ENCODE measurements at regions not wholly inside any gene's neighbourhood (a gene's known extent, or its start where the extent isn't known, plus 50 kb on each side); places are given as distances from the start of the nearest gene placed in this dataset.

DNA sequence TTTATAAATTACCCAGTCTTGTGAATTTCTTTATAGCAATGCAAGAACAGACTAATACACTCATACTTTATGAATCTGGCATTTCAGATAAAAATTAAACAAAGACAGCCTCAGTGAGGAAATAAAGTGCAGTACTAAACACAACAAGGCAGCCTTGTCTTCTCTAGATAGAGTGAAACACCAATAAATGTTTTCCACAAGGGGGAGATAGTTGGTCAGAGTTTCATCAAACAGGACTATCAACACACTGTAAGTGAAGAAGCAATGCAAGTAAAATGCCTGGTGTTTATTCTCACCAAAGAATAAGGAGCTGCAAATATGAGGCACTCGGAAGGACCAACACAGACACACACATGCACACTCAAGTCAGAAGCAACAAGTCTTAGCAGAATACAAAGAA, 62.8 kb downstream of the FAM9B start:
- in situ Hi-C loops (cut with MboI; ENCODE audit: low pct_unique_long_range_greater_than_20kb, low sequenced_read_pairs, unreplicated experiment) = loop anchor here (25.0 kb wide), 1 partner anchor 716 kb away; no protein-coding TSS in a partner anchor
- DNase-seq (ENCODE audit: low spot score) = peak; percentile 9
- TF ChIP-seq, protein P1, sequence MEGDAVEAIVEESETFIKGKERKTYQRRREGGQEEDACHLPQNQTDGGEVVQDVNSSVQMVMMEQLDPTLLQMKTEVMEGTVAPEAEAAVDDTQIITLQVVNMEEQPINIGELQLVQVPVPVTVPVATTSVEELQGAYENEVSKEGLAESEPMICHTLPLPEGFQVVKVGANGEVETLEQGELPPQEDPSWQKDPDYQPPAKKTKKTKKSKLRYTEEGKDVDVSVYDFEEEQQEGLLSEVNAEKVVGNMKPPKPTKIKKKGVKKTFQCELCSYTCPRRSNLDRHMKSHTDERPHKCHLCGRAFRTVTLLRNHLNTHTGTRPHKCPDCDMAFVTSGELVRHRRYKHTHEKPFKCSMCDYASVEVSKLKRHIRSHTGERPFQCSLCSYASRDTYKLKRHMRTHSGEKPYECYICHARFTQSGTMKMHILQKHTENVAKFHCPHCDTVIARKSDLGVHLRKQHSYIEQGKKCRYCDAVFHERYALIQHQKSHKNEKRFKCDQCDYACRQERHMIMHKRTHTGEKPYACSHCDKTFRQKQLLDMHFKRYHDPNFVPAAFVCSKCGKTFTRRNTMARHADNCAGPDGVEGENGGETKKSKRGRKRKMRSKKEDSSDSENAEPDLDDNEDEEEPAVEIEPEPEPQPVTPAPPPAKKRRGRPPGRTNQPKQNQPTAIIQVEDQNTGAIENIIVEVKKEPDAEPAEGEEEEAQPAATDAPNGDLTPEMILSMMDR (IDR thresholded peaks at IDR 0.05; ENCODE audit: extremely low read depth, insufficient read depth, missing control alignments) = peak; percentile 23

DNA sequence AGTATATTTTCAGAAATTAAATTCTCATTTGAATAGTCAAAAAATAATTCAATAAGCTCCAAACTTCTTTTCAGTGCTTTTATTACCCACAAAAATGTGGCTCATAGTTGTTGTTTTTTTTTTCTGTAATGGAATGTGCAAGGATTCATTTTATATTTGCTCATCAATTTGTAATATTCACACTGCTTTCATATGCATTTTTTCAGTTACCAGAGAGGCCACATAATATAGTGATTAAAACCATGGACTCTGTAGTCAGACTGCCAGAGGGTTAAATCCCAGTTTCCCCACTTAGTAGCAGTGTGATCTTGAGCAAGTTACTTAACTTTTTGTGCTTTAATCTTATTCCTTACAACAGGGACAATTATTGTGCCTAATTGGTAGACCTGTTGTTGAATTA, 64.5 kb downstream of the FAM9B start:
- no peak for DNase-seq (ENCODE audit: low spot score)
- in situ Hi-C loops (cut with MboI; ENCODE audit: low pct_unique_long_range_greater_than_20kb, low sequenced_read_pairs, unreplicated experiment) = loop anchor here (25.0 kb wide), 1 partner anchor 718 kb away; no protein-coding TSS in a partner anchor
- TF ChIP-seq, protein P1 (IDR thresholded peaks at IDR 0.05; ENCODE audit: extremely low read depth, insufficient read depth, missing control alignments) = no peak

DNA sequence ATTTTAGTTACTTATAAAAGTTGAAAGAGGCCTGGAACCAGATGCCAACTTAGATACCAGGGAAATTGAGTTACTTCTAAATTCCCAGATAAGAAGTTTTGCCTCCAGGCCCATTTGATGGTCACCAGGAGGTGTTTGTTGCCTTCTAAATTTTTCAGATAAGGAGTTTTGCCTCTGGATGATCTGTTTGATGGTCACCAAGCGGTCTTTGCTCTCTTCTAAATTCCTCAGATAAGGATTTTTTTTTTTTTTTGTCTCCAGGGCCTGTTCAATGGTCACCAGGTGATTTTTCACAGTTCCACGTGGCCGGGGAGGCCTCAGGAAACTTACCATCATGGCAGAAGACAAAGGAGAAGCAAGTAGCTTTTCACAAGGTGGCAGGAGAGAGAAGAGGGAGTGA, 66.5 kb downstream of the FAM9B start:
- DNase-seq (ENCODE audit: low spot score) = no peak
- in situ Hi-C loops (cut with MboI; ENCODE audit: low pct_unique_long_range_greater_than_20kb, low sequenced_read_pairs, unreplicated experiment) = loop anchor here (25.0 kb wide), 1 partner anchor 720 kb away; no protein-coding TSS in a partner anchor
- TF ChIP-seq, protein P1 (IDR thresholded peaks at IDR 0.05; ENCODE audit: extremely low read depth, insufficient read depth, missing control alignments) = no peak

DNA sequence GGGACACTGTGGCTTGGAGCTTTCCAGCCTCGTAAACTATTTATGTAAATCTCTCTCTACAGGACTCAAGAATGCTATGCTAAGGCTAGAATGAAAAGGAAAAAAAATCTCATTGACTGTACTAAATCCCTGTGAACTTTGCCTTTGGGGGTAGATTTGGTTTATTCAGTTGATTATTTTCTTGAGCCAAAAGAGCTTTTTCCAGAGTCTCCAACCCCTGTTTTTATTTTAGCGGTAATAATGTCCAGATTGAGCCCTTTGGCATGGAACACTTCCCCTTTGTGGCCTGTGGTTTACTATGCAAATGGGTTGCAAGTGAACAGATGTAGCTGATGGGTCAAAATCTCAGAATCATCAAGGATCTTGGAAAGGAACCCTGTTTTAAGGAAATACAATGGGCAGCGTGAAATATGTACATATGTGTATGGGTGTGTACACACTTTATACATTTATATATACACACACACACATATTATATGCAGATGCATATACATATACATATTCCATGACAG, 72.9 kb downstream of the FAM9B start:
- no peak for DNase-seq (ENCODE audit: low spot score)
- in situ Hi-C loops (cut with MboI; ENCODE audit: low pct_unique_long_range_greater_than_20kb, low sequenced_read_pairs, unreplicated experiment) = loop anchor here (25.0 kb wide), 1 partner anchor 726 kb away; no protein-coding TSS in a partner anchor
- TF ChIP-seq, protein P1 (IDR thresholded peaks at IDR 0.05; ENCODE audit: extremely low read depth, insufficient read depth, missing control alignments) = no peak

DNA sequence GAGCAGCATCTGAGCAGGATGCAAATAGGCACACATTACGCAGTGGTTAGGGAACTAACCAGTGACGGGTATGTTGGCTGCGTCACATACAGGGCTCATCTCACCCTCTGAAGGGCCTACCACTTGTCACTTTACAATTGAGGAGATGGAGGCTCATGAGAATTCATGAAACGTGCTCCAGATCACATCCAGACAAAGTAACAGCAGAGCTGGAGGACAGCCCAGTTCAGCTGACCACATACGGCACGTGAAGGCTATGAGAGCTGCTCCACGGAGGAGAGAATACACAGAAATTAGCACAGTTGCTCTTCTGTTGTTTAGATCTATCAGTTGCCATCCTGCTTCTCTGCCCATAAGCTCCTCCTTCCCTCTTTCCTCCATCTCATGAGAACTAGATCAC, 78.4 kb downstream of the FAM9B start:
- in situ Hi-C loops (cut with MboI; ENCODE audit: low pct_unique_long_range_greater_than_20kb, low sequenced_read_pairs, unreplicated experiment) = loop anchor here (25.0 kb wide), 1 partner anchor 732 kb away; no protein-coding TSS in a partner anchor
- DNase-seq (ENCODE audit: low spot score) = no peak
- TF ChIP-seq, protein P1 (IDR thresholded peaks at IDR 0.05; ENCODE audit: extremely low read depth, insufficient read depth, missing control alignments) = no peak

DNA sequence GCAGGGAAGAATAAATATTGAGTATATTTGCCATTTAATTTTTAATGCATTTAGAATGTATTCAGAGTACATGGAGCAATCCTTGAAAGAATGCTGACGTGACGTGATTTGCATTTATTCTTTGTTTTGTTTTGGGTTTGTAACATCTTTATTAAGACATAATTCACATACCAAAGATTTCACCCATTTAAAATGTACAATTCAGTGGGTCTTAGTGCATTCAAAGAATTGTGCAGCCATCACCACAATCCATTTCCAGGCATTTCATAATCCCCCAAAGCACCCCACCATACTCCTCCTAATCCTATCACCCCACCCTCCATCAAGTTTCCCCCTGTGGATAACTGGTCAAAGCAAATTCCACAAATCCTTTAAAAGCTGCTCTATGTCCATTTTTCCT, 87.4 kb downstream of the FAM9B start:
- no peak for DNase-seq (ENCODE audit: low spot score)
- in situ Hi-C loops (cut with MboI; ENCODE audit: low pct_unique_long_range_greater_than_20kb, low sequenced_read_pairs, unreplicated experiment) = no loop called here
- TF ChIP-seq, protein P1 (IDR thresholded peaks at IDR 0.05; ENCODE audit: extremely low read depth, insufficient read depth, missing control alignments) = no peak
